Midbrain (tissue), 1 donor: ENCODE measurements at regions not wholly inside any gene's neighbourhood (a gene's known extent, or its start where the extent isn't known, plus 50 kb on each side); places are given as distances from the start of the nearest gene placed in this dataset.

Source experiments
- DNase-seq: peaks from one replicate; lab custom pipeline; 2025; lab: John Stamatoyannopoulos, UW

DNA sequence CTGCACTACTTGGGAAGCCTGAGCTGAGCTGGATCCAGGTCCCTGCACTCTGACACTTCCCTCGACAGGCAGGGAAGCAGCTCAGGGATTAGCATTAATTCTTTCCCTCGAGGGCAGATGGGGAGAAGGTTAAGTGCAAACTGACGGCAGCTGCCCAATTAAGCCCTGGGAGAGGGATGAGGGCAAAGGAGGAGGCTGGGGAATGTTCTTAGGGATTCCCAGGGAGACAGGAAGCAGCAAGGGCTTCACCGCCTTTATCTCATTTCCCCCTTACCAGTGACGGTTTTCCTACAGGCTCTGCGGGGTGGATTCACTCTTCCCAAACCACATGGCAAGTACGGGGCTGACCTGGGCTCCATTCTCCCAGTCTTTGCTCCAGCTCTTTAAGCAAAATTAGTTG is 519.0 kb upstream of the PROK2 start:
- DNase-seq: no peak

DNA sequence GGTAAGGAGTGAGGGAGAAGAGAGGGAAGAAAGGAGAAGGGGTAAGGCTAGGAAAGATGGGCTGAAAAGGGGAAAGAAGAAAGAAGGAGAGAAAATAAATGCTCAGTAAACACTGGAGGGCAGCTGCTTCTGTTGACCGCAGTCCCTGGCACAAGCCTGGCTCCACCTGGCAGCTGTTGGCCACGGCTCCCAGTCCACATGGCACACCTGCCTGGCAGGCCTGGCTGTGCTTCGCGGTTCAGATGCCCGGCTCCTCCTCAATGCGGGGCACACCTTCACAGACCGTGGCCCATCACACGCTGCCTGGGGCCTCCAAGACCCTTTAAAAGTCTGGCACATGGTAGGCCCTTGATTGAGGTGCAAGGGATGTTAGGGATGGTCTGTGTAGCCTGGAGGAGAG is 516.8 kb upstream of the PROK2 start:
- DNase-seq: no peak

DNA sequence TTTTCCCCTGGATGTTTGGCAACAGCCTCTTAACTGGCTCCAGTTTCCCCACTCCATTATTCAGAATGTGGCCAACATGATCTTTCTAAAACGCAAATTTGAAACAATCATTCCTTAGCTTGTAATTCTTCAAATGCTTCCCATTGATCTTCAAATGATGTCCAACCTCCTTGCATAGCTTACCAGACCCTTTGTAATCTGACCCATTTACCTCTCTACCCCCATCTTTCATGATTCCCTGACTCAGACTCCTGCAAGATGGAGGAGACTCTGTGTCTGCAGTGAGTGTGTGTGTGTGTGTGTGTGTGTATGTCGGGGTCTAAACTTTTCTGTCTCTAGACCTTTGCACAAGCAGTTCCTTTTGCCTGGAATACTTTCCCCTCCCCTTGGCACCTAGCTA is 515.7 kb upstream of the PROK2 start:
- DNase-seq: no peak

GRCh38 chr3:72299823-72300222 is 514.9 kb upstream of the PROK2 start:
- no peak for DNase-seq

GRCh38 chr3:72299321-72299802 is 514.4 kb upstream of the PROK2 start:
- DNase-seq: no peak

DNA sequence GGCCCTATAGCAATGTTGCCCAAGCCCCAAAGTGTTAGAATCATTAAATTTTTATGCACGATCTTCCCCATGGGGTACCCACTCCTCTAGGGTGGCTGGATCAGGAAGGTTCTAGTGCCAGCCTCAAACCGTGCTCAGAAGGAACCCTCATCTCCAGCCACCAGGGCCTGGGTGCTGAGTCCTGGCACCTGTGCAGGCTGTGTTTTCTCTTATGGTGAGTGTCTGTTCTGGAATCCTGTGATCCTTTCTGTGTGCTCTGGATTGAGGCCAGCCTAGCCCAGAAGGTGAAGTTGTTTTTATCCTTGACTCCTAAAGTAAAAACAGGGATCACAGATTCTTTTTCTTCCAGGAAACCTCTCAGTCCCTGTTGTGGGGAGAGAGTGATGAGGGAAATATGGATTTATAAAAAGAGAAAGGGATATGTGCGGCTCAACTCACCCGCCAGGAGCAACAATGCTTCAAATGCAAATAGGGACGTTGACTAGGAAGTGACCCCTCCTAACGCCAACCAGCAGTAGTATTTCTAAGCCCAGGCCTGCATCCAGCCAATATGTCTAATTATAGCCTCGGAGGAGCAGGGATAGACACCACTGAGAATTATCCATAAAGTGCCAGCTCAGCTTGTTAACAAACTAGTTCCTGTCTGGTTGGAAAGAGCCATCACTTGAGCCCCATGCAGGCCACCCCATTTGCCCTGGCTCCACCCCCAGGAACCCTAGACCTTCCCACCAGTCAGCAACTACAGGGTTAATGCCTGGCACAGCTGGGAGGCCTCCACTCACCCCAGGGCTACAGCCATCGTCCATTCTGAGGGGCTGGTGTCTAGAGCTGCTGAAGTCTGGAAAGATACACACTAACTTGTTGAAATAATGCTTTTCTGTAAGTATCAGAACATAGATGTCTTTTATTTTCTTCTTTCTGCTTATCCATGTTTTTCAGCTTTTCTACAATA is 513.5 kb upstream of the PROK2 start:
- no peak for DNase-seq

GRCh38 chr3:72297481-72297880 is 512.5 kb upstream of the PROK2 start:
- no peak for DNase-seq

GRCh38 chr3:72296477-72297111 is 511.6 kb upstream of the PROK2 start:
- DNase-seq: no peak

GRCh38 chr3:72295962-72296450 is 511.1 kb upstream of the PROK2 start:
- DNase-seq: no peak

DNA sequence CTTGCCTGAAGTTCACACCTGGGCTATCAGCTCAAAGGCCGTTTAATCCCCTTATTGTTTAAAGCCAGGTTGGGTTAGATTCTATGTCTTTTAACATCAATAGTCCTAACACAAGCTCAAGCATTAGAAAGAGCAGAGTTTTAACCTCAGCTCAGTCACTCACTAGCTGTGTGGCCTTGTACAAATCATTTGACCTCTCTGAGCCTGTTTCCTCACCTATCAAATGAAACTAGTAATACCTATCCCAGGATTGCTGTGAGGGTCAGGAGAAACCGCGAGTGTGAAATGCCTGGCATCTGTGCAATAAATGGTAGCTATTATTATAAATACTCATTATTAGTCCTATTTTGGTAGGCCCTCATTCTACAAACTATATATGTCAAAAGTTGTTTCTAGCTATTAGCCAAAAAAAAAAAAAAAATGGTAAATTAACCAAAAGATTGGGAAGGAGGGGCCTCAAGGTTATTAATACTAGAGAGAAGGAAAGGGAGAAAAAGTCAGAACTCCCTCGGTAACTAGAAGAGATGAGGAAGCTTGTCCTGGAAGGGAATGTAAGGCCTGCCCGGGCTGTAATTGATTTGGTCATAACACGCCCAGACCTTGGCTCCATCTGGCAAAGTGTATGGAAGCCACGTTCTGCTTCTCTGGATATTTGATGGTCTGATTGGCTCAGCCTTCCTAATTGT is 510.5 kb upstream of the PROK2 start:
- DNase-seq: no peak

GRCh38 chr3:72290859-72291638 is 506.1 kb upstream of the PROK2 start:
- no peak for DNase-seq

DNA sequence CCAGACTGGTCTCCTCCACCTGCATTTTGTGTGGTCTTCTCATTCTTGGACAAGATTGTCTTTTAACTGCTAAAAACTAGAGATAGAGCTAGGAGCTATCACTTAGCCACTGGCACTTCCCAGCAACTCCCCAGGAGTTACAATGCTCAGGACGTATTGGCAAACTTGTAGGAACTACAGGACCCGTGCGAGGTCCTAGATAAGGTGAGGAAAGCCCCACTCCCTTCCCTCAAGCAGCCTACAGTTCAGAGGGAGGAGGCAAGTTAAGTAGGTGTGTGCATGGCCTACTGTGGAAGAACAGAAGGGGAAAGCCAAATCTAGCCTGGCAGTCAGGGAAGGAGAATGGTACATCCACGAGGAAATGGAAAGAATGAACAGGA is 504.7 kb upstream of the PROK2 start:
- no peak for DNase-seq

GRCh38 chr3:72288955-72289691 is 504.2 kb upstream of the PROK2 start:
- peak; percentile 74 for DNase-seq

DNA sequence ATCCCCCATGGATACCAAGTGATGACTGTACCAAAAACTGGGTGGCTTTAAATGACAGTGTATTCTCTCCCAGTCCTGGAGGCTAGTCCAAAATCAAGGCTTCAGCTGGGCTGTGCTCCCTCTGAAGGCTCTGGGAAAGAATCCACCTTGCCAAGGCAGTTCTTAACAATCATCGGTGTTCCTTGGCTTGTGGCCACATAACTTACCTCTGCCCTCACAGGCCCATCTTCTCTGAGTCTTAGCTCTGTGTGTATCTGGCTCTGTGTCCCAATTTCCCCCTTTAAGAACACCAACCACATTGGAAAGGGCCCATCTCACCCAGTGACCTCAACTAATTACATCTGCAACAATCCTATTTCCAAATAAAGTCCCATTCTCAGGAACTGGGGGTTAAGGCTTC is 503.0 kb upstream of the PROK2 start:
- no peak for DNase-seq

- DNase-seq: no peak
Measured at GRCh38 chr3:72285502-72285901, 500.6 kb upstream of the PROK2 start.

- no peak for DNase-seq
Measured at GRCh38 chr3:72284471-72284870, 499.5 kb upstream of the PROK2 start.

GRCh38 chr3:72282918-72283317 is 498.0 kb upstream of the PROK2 start:
- no peak for DNase-seq

DNA sequence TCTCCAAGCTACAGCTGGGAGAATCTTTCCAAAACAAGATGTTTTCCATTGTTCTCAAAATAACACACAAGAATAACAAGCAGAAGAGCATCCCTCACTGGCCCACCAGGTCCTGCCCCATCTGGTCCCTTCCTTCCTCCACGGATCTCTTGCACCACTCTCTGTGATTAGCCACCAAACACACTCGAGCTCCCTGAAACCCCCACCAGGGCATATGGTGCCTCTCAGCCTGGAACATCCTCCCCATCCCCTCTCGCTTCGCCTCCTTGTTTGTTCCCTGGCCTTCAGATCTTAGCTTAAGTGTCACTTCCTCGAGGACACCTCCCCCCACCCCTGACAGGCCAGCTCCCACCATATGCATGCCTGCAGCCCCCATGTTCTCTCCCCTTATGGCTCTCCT is 496.6 kb upstream of the PROK2 start:
- DNase-seq: no peak

GRCh38 chr3:72280876-72281275 is 495.9 kb upstream of the PROK2 start:
- DNase-seq: no peak

- DNase-seq: no peak
Measured at GRCh38 chr3:72279631-72280041, 494.7 kb upstream of the PROK2 start.

DNA sequence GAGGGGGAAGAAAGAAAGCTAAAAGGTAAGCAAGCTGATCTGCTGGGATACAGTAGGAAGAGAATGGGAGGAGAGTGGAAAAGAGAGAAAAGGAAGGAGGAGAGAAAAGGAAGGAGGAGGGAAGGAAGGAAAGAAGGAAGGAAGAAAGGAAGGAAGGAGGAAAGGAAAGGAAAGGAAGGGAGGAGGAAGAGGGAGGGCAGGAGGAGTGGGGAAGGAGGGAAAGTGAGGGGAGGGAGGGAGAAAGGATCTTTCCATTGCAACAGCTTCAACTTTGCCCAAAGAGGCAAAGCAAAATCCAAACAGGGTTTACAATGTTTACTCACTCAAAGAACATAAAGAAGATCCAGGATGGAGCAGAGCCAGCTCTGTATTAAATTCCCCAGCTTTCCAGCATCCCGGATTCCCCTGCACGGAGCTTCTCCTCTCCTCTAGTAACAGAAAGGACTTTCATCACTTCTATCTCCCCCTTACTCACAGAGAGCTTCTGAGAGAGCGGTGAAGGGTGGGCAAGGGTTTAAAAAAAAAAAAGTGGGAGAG is 494.2 kb upstream of the PROK2 start:
- no peak for DNase-seq
